HG03045 (cell line): ENCODE measurements at regions not wholly inside any gene's neighbourhood (a gene's known extent, or its start where the extent isn't known, plus 50 kb on each side); places are given as distances from the start of the nearest gene placed in this dataset.

Experiments used
- ATAC-seq: cut with Tn5 transposase; IDR thresholded peaks from one replicate; pipeline ENCODE4 v1.9.1; 2021; ENCODE audit warnings: mild to moderate bottlenecking, moderate library complexity; ENCODE audit not compliant: unreplicated experiment

DNA sequence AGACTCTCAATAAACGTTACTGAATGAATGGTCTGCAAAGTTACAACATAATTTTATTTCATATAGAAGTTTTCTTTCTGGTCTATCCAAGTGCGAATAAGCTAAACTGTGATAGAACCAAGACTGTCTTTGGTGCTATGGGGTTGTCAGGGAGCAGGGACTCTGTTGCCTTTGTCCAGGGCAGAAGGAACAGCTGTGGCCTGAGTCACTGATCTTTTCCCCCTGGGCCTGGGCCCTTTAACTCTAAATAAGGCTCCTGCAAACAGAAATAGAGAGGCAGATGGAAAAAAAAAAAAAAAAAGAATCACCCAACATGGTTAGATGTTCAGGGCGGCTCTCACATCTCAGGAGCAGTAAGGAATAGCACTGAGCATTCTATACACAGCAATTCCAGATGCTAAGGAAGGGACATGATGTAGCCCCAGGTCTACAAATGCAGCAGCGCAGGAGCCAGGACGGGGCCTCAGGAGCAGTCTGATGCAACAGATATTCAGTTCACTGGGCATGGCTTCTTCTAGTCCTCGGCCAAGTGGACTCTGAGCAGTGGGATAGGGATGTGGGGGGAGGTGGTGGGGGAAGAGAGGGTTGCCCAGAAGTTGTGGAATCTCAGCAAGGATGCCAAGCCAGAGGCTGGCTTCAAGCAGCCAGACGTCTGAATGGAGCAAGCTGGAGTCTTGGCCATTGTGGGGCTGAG, 247.1 kb upstream of the SIX2 start:
- no peak for ATAC-seq

DNA sequence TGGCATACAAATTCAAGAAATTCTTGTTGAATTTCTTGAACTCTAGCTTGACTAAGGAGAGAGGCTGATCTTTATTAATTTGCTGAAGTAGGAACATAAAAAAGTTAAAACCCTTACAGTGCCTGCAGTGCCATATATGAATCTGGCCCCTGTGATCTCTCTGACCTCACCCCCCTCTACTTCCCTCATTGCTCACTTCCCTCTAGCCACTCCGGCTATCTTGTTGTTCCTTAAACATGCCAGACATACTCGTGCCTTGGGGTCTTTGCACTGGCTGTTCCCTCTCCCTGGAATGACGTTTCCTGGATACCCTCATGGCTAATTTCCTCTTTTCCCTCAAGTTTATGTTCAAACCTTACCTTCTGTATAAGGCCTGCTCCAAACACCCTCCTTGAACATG, 246.3 kb upstream of the SIX2 start:
- no peak for ATAC-seq

DNA sequence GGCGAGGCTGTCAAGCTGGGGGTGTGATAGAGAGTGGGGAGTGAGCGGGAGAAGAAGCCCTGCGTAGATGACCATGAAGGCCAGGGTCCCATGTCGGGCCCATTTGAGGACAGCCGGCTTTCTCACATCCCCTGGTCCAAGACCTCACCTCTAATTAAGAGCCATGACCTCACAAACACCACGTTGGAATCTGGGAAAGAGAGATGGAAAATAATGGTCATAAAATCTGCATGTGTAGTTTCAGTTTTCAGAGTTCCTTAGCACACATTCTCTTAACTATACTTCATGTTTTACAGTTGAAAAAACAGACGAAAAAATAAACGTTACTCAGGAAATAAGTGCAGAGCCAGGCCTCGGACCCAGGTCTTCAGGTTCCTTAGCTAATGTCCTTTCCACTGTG, 244.8 kb upstream of the SIX2 start:
- ATAC-seq = no peak

DNA sequence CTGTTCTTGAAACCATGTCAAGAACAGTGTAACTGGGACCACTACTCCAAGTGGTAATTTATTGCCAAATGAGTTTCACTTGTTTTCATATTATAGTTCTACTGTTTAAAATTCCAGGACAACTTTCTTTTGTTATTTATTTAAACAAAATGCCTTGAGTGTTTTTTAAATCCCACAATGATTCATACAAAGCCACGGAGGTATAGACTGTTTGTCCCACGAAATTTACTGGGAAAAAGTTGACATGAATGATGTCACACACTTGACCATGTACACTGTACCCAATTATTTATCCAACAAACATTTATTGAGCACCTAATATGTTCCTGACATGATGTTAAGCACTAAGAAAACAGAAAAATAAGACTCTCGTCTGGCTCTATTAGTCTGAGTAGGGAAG, 243.9 kb upstream of the SIX2 start:
- ATAC-seq = no peak

DNA sequence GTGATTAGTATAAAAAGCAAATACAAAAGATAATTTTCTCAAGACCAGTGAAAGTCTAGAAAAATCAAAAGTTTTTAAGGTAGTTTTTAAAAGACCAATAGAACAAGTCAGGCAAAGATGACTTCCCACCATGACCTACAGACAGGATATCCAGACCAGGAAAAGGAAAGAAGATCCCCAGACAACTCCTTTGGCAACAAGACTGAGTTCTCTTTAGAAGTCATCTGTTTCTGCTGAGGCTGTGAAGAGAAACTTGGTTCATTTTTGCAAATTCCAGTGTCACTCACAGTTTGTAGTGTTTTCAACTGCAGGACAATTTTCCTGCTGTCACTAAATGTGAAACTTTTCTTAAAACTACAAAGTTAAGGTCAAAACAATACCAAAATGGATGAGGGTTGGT, 240.9 kb upstream of the SIX2 start:
- no peak for ATAC-seq

DNA sequence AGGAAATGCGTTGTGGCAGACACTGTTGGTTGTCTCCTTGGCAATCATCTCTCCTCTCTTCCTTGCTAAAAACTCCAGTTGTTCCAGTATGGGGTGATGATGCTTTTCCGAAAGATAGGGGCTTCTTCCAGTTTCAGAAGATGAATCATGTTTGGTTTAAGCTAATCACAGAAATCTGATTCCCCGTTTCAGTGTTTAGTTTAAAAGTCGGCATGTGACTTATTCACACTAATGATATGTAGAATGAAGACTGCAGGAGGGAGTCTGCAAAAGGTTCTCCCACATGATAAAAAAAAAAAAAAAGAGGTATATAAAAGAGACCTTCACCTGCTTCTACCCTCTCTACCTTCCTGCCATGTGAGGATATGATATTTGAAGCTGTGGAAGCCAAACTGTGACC, 239.0 kb upstream of the SIX2 start:
- ATAC-seq = no peak

DNA sequence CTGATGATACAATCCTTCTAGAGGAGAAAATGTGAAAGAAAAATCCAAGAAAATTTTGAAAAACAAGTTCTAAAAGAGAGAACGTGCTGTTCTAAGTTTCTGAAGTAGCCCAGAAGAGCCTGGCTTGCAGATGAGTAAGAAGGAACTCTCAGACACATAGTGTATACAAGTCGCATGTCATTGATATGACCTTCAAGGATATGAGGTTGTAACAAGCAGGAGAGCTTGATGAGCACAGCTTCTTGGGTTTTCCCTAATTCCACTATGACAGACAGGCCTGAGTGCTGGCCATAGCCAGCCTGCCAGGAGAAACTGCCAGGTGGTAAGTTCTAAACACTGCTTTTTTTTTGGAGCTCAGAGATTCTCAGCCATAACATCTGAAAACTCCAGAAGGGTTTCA, 235.7 kb upstream of the SIX2 start:
- no peak for ATAC-seq

DNA sequence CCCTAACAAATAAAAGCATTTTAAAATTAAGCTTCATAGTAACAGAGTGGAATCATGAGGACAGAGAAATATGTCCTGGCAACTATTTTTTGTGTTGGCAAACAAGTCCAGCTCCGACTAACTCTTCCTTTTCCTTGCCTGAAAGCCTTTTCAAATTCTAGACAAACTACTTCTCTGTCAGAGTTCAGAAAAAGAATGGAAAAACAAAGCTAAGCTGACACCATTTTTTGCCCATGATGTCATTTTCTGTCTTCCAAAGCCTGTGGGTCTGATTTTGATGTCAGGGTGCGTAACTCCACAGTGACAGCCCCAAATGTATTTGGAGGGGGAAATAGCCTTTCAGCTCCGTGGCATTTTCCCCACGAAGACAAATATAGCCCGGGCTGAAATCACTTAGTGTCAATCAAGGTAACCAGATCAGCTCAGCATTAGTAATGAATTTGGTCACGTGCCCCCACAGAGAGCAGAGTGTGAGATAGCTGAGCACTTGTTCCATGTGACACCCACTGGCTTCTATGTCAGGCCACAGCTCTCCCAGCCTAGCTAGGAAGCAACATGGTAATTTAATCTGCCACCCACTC, 233.0 kb upstream of the SIX2 start:
- no peak for ATAC-seq

DNA sequence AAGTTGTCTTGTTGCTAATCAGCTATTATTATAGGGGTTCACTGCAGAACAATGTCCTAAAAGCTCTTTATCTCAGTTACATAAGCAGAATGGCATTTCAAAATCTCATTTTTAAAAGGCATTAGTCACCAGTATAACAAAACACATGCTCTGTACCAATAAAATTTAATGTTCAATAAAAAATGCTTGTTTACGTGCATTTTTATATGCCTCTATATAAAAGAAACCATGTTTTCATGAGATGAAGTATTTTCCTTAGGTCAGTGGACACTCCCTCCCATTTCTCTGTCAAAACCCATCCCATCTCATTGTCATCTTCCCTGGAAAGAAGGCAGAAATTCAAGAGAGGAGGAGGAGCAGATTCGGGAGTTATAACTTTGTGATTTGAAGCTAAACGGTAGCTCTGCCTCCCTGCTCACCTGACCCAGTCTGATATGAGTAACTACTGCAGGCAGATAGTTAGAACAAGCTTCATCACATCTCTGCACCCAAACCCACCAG, 231.9 kb upstream of the SIX2 start:
- no peak for ATAC-seq

DNA sequence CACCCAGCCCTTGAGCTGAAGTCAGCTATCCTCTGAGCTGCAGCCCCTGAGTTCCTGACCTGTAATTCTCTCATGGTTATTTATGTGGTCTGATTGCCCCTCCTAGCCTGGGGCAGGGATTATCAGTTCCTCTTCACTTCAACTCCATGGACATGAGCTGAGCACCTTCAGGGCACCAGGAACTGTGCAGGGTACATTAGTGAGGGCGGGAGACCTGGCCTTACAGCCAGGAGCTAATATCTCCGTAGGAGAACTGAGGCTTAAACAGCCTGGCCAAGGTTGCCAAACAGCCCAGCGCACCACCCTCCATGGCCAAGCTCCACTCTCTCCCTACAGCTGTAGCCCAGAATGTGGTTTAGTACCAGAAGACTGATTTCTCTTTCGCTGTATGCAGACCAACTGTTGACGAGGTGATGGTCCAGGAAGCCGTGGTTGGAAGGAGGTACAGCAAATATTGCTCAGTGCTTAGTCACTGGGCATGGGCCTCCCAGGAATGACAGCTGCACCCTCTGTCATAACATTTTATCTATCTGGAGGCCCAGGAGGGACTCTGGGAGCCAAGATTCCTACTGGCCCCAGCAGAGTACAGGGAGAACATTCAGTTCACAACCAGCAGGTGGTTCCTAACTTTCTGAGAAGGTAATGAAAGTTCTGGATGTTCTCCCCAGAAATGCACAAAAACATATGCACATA, 228.7 kb upstream of the SIX2 start:
- ATAC-seq = no peak

DNA sequence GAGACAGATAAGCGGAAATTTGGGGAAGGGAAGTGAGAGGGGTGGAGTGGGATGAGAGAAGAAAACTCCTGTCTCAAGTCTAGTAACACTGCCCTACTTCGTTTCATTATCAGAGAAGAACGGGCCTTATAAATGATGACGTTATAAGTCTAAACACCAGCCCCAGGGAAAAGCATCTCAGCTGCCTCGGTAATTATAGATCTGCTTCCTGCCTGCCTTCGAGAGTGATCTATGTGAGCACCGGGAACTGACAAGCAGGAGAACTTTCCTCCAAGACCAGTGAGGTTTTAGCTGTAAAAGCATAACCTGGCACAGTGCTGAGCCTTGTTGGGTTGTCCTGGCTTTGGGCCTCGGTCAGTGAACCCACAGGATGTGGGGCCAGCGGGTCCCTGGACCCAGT, 227.9 kb upstream of the SIX2 start:
- no peak for ATAC-seq

DNA sequence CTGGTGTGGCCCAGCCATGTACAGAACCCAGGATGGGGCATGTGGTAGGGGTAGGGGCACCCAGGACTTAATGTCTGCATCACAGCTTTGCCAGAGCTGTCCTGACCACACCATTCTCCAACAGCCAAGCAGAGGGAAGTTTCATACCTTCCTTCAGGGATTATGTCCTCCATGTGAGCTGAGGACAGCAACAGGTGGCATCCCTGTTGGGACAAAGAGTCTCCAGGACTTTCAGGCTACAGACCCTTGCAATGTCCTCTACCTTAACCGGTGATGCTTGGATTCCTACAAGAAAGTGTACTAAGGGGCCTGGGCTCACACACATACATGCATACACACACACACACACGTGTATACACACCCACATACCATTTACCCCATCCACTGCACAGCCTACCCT, 227.0 kb upstream of the SIX2 start:
- no peak for ATAC-seq

DNA sequence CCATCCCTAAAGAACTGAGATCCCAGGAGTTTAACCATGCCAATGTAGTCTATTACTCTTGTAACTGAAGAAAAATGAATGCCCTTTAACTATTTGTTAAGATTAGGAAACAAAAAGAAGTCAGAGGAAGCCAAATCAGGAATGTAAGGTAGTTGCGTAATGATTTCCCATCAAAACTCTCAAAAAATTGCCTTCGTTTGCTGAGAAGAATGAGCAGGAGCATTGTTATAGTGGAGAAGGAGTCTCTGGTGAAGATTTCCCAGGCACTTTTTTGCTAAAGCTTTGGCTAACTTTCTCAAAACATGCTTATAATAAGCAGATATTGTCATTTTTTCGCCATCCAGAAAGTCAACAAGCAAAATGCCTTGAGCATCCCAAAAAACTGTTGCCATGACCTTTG, 224.0 kb upstream of the SIX2 start:
- ATAC-seq = no peak

DNA sequence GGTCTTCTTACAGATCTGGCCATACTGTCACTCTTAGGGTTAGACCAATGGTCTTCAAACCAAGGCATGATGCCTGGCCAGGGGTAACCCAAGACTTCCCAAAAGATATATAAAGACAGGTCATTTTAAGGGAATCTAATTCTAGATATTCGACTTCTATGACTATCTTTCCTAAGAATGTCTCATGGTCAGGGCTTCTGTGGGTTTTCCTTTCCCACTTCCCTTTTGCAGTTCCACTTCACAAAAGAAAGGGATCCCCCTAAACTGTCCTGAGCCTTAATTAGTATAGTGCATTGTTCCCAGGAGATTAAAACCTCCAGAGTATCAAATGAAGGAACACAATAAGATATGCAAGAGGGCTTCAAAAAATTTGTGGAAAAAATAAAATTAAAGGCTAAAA, 223.6 kb upstream of the SIX2 start:
- ATAC-seq = no peak

DNA sequence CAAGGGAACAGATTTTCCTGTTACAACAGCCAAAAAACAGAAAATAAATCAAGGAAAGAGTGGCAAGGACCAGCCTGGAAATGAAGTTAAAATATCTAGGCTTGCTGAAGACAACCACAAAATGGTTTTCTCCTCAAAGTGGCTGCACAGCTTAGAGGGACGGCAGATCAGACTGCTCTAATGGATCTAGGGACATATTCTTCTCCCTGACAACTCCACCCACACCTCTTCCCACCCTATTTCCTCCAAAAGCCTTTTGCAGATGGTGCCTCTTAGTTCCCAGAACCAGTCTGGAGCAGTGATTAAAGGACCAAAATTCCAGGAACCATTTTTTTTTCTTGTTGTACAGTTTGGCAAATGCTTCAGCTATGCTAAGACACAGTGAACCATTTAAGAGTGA, 220.2 kb upstream of the SIX2 start:
- ATAC-seq = no peak

DNA sequence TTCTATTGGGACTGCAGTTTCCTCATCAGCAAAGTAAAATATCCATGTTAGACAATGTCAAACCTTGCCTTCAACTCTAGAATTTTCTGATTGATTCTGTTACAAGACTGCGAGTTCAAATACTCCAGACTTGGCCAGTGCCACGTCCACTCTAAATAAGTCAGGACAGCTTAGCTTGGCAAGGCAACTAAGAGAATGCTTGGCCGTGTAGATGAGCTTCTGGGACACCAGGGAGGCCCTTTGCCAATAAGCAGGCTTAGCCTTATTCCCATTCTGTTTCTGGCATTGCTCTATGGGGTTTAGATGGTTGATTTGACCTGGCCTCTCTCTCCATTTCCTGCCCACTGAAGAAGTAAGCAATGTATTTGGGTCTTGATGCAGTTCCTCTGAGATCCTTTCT, 218.1 kb upstream of the SIX2 start:
- ATAC-seq = no peak

DNA sequence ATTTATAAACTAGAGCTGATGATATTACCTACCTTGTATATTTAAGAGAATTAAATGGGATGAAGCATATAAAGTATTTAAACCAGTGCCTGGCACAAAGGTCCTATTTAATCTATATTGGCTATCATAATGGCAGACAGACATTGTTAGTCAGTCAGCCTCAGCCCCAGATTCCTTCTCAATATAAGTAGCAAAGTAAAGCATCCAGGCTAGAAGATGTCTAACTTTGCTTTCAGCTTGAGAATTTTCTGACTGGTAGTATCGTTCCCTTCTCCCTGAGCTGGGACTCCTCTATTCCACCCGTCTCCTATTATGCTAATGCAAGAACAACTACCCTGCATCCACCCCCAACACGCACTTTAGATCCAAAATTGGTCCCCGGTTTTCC, 215.7 kb upstream of the SIX2 start:
- no peak for ATAC-seq

DNA sequence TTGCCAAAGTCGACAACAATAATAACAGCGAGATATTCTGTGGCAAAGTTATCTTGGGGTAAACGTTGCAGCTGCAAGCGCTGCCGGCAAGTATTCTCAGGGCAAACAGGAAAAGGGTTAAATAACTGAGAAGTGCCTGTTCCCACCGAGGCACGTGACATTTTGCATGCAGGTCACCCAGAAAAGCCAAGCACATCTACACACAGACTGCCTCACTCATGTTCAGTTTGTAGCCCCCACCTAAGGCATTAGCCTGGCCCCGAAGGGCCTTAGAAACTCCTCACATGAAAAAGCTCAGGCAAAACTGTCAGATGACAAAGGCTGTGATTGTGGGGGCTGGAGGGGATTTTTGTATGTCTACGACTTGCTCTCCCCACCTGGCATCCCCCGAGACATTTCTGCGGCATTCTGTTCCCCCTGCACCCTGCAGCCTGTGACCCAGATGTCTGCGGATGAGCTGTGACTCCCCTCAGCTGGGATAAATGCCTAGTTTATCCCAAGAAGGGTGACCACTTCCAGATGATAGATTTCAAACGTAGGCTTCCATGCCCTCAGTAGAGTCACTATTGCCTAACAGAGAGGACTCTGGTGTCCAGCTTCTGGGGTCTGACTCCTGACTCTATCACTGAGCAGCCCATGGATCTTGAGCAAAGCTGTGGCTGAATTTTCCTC, 215.2 kb upstream of the SIX2 start:
- ATAC-seq = no peak

DNA sequence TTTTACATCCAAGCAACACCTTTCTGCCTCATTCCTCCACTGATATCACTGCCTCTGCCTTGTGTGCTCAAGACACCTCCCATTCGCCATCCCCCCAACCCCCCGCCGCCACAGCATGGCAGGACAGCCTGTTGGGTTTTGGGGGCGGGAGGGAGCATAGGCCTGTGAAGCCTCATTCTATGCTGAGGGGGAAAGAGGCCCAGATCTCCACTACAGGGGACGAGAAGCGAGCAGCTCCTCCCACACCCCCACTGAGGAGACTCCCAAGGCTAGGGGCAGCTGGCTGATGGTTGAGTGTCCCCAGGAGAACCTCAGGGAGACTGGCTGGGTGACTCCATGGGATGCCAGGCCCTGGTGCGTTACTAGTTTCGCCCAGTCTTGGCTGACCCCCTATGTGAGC, 214.3 kb upstream of the SIX2 start:
- no peak for ATAC-seq

DNA sequence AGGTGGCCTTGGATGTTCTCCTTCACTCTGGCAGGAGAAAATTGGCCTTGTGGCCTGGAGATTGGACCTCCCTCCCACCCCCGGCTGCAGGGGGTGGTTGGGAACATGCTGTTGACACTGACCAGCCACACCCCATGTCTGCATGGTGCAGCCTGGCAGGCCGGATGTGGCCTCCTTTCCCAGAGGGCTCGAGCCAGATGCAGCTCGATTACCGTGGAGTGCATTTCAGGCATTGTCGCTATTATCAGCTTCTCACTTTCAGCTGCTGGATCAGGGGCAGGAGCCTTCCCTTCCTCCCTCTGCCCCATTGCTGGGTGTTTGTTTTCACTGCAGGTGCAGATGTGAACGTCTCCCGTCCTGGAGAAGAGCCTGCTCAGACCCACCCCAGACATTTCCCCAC, 211.0 kb upstream of the SIX2 start:
- ATAC-seq = no peak

DNA sequence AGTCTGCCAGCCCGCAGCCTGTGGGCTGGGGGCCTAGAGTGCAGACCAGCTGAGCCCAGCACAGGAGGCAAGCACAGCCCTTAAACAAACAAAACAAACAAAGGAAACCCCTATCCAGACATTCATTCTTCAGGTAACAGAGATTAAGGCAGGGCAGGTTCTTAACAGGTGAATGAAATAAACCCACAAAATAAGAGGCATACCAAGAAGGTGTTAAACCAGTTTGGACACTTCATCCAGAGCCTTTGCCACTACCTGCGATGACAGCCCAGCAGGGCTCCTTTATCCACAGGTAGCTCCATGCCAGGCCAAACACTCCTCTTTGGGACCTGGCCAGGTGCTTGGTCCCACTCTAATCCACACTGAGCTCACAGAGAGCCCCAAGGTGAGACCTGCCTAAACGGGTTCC, 209.7 kb upstream of the SIX2 start:
- no peak for ATAC-seq

DNA sequence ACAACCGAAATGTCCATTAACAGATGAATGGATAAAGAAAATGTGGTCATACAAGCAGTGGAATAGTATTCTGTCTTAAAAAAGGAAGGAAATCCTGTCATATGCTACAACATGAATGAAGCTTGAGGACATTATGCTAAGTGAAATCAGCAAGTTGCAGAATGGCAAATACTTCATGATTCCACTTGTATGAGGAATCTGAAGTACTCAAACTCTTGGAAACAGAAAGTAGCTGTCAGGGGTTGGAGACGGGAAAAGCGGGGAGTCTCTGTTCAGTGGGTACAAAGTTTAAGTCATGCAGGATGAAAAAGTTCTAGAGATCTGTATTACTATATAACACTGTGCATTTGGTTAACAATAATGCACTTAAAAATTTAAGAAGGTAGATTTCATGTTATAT, 209.0 kb upstream of the SIX2 start:
- ATAC-seq = no peak
